ENCODE measurements at regions not wholly inside any gene's neighbourhood (a gene's known extent, or its start where the extent isn't known, plus 50 kb on each side); places are given as distances from the start of the nearest gene placed in this dataset.

- Histone ChIP-seq H3K9me3 (ENCODE audit: control insufficient read depth, low read length) (no peaks in the 10 kb centered on the region), H3K36me3 (ENCODE audit: control insufficient read depth, insufficient read depth, low read length) (no peaks in the 10 kb centered on the region), H3K27me3 (ENCODE audit: control insufficient read depth, insufficient read depth, low read length) (no peaks in the 10 kb centered on the region), H3K9ac (ENCODE audit: low read length) (no peak overlapping the region), H3K4me1 (ENCODE audit: control insufficient read depth, insufficient read depth, low read length) (no peaks in the 10 kb centered on the region), H3K4me3 (ENCODE audit: low read length) (no peak overlapping the region)
Observed at GRCh38 chr20:18986146-18986830, 172.7 kb downstream of the SCP2D1 start.

GRCh38 chr20:18986895-18987580 lies 173.5 kb downstream of the SCP2D1 start:
- no peaks in the 10 kb centered on the region for H3K4me1 ChIP-seq (ENCODE audit: control insufficient read depth, insufficient read depth, low read length)

GRCh38 chr20:18987781-18988360 lies 174.3 kb downstream of the SCP2D1 start:
- Histone ChIP-seq H3K36me3 (ENCODE audit: control insufficient read depth, insufficient read depth, low read length) (no peaks in the 10 kb centered on the region), H3K9ac (ENCODE audit: low read length) (no peak overlapping the region), H3K4me1 (ENCODE audit: control insufficient read depth, insufficient read depth, low read length) (no peaks in the 10 kb centered on the region), H3K27me3 (ENCODE audit: control insufficient read depth, insufficient read depth, low read length) (no peaks in the 10 kb centered on the region), H3K4me3 (ENCODE audit: low read length) (no peak overlapping the region), H3K9me3 (ENCODE audit: control insufficient read depth, low read length) (no peaks in the 10 kb centered on the region)

More at GRCh38 chr20:18986895-18987580, 173.5 kb downstream of the SCP2D1 start:
- Histone ChIP-seq H3K4me3 (ENCODE audit: low read length) (no peak overlapping the region), H3K36me3 (ENCODE audit: control insufficient read depth, insufficient read depth, low read length) (no peaks in the 10 kb centered on the region), H3K27me3 (ENCODE audit: control insufficient read depth, insufficient read depth, low read length) (no peaks in the 10 kb centered on the region), H3K9ac (ENCODE audit: low read length) (no peak overlapping the region), H3K9me3 (ENCODE audit: control insufficient read depth, low read length) (no peaks in the 10 kb centered on the region)

GRCh38 chr20:18988701-18989100 lies 175.1 kb downstream of the SCP2D1 start:
- H3K27me3 ChIP-seq (ENCODE audit: control insufficient read depth, insufficient read depth, low read length): no peaks in the 10 kb centered on the region

GRCh38 chr20:18989736-18990474 lies 176.3 kb downstream of the SCP2D1 start:
- Histone ChIP-seq H3K9ac (ENCODE audit: low read length) (no peak overlapping the region), H3K9me3 (ENCODE audit: control insufficient read depth, low read length) (no peaks in the 10 kb centered on the region), H3K4me1 (ENCODE audit: control insufficient read depth, insufficient read depth, low read length) (no peaks in the 10 kb centered on the region), H3K36me3 (ENCODE audit: control insufficient read depth, insufficient read depth, low read length) (no peaks in the 10 kb centered on the region), H3K27me3 (ENCODE audit: control insufficient read depth, insufficient read depth, low read length) (no peaks in the 10 kb centered on the region), H3K4me3 (ENCODE audit: low read length) (no peak overlapping the region)

More at GRCh38 chr20:18988701-18989100, 175.1 kb downstream of the SCP2D1 start:
- no peak overlapping the region for H3K9ac ChIP-seq (ENCODE audit: low read length)
- no peaks in the 10 kb centered on the region for H3K4me1 ChIP-seq (ENCODE audit: control insufficient read depth, insufficient read depth, low read length)
- H3K9me3 ChIP-seq (ENCODE audit: control insufficient read depth, low read length): no peaks in the 10 kb centered on the region
- H3K36me3 ChIP-seq (ENCODE audit: control insufficient read depth, insufficient read depth, low read length): no peaks in the 10 kb centered on the region
- H3K4me3 ChIP-seq (ENCODE audit: low read length): no peak overlapping the region

- H3K27me3 ChIP-seq (ENCODE audit: control insufficient read depth, insufficient read depth, low read length): no peaks in the 10 kb centered on the region
- no peaks in the 10 kb centered on the region for H3K9me3 ChIP-seq (ENCODE audit: control insufficient read depth, low read length)
- no peak overlapping the region for H3K9ac ChIP-seq (ENCODE audit: low read length)
- H3K4me1 ChIP-seq (ENCODE audit: control insufficient read depth, insufficient read depth, low read length): no peaks in the 10 kb centered on the region
- no peaks in the 10 kb centered on the region for H3K36me3 ChIP-seq (ENCODE audit: control insufficient read depth, insufficient read depth, low read length)
- no peak overlapping the region for H3K4me3 ChIP-seq (ENCODE audit: low read length)
Observed at GRCh38 chr20:18991012-18991411, 177.4 kb downstream of the SCP2D1 start.

- no peaks in the 10 kb centered on the region for H3K9me3 ChIP-seq (ENCODE audit: control insufficient read depth, low read length)
- no peaks in the 10 kb centered on the region for H3K27me3 ChIP-seq (ENCODE audit: control insufficient read depth, insufficient read depth, low read length)
Observed at GRCh38 chr20:18992418-18992817, 178.8 kb downstream of the SCP2D1 start.

GRCh38 chr20:18995455-18995854 lies 181.9 kb downstream of the SCP2D1 start:
- H3K9me3 ChIP-seq (ENCODE audit: control insufficient read depth, low read length): no peaks in the 10 kb centered on the region
- H3K27me3 ChIP-seq (ENCODE audit: control insufficient read depth, insufficient read depth, low read length): no peaks in the 10 kb centered on the region

More at GRCh38 chr20:18992418-18992817, 178.8 kb downstream of the SCP2D1 start:
- Histone ChIP-seq H3K36me3 (ENCODE audit: control insufficient read depth, insufficient read depth, low read length) (no peaks in the 10 kb centered on the region), H3K9ac (ENCODE audit: low read length) (no peak overlapping the region), H3K4me3 (ENCODE audit: low read length) (no peak overlapping the region), H3K4me1 (ENCODE audit: control insufficient read depth, insufficient read depth, low read length) (no peaks in the 10 kb centered on the region)

GRCh38 chr20:18999086-18999485 lies 185.5 kb downstream of the SCP2D1 start:
- Histone ChIP-seq H3K9ac (ENCODE audit: low read length) (no peak overlapping the region), H3K4me1 (ENCODE audit: control insufficient read depth, insufficient read depth, low read length) (no peaks in the 10 kb centered on the region), H3K27me3 (ENCODE audit: control insufficient read depth, insufficient read depth, low read length) (no peaks in the 10 kb centered on the region), H3K4me3 (ENCODE audit: low read length) (no peak overlapping the region), H3K36me3 (ENCODE audit: control insufficient read depth, insufficient read depth, low read length) (no peaks in the 10 kb centered on the region), H3K9me3 (ENCODE audit: control insufficient read depth, low read length) (no peaks in the 10 kb centered on the region)

More at GRCh38 chr20:18995455-18995854, 181.9 kb downstream of the SCP2D1 start:
- H3K4me1 ChIP-seq (ENCODE audit: control insufficient read depth, insufficient read depth, low read length): no peaks in the 10 kb centered on the region
- H3K36me3 ChIP-seq (ENCODE audit: control insufficient read depth, insufficient read depth, low read length): no peaks in the 10 kb centered on the region
- H3K9ac ChIP-seq (ENCODE audit: low read length): no peak overlapping the region
- no peak overlapping the region for H3K4me3 ChIP-seq (ENCODE audit: low read length)

GRCh38 chr20:19000078-19000477 lies 186.5 kb downstream of the SCP2D1 start:
- Histone ChIP-seq H3K36me3 (ENCODE audit: control insufficient read depth, insufficient read depth, low read length) (no peaks in the 10 kb centered on the region), H3K27me3 (ENCODE audit: control insufficient read depth, insufficient read depth, low read length) (no peaks in the 10 kb centered on the region), H3K9ac (ENCODE audit: low read length) (no peak overlapping the region), H3K4me3 (ENCODE audit: low read length) (no peak overlapping the region), H3K9me3 (ENCODE audit: control insufficient read depth, low read length) (no peaks in the 10 kb centered on the region), H3K4me1 (ENCODE audit: control insufficient read depth, insufficient read depth, low read length) (no peaks in the 10 kb centered on the region)

- Histone ChIP-seq H3K9me3 (ENCODE audit: control insufficient read depth, low read length) (no peaks in the 10 kb centered on the region), H3K4me3 (ENCODE audit: low read length) (no peak overlapping the region), H3K4me1 (ENCODE audit: control insufficient read depth, insufficient read depth, low read length) (no peaks in the 10 kb centered on the region), H3K27me3 (ENCODE audit: control insufficient read depth, insufficient read depth, low read length) (no peaks in the 10 kb centered on the region), H3K9ac (ENCODE audit: low read length) (no peak overlapping the region), H3K36me3 (ENCODE audit: control insufficient read depth, insufficient read depth, low read length) (no peaks in the 10 kb centered on the region)
Observed at GRCh38 chr20:19001177-19001576, 187.6 kb downstream of the SCP2D1 start.
